ENCODE measurements at regions not wholly inside any gene's neighbourhood (a gene's known extent, or its start where the extent isn't known, plus 50 kb on each side); places are given as distances from the start of the nearest gene placed in this dataset.
"Not testable (repeated sequence)": the region's sequence is repeated elsewhere in the genome, so short reads cannot be mapped to it uniquely, and the experiment has no call there.

DNA sequence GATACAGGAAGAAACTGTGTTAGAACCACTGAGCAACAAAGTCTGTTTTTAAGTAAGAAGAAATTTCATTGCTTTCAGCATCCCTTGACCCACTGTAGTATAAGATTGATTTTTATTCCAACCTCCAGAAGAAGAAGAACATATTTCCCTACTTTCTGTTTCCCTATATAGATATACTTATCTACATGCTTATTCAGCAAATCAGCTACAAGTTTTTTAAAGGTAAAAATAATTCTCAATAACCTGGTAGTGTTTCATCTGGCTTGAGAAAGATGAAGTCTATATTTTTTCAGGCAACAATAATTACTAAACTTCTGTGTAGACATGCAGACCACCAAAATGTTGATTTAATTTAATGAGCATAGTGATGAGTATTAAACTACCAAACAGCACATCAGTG, 201.0 kb downstream of the OSTF1 start:
- DNase-seq, result no peak

DNA sequence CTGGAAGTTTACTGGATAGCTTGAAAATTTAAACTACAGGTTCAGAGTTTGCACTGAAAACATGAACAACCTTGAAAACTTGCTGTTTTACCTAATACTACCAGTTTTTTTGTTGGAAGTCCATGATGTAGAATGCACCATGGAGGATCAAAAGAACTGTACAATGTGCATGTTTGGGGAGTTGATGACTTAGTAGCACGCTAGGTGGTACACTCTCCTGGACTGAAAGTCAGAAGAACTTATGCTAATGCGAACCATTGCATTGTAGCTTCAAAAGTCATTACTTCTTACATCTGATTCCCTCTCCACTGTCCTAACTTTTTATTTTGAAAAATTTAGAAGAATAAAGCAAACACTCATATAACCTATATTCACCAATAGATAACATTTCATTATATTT, 211.0 kb downstream of the OSTF1 start:
- DNase-seq, result no peak

DNA sequence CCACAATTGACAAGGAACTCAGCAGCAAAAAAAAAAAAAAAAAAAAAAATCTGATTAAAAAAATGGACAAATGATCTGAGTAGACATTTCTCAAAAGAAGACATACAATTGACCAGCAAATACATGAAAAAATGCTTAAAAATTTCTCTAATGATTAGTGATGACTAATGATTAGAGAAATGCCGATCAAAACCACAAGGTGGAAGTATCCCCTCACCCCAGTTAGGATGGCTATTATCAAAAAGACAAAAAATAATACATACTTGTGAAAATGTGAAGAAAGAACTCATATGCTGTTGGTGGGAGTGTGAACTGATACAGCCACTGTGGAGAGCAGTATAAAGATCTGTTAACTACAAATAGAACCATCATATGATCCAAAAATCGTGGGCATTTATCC, 245.3 kb downstream of the OSTF1 start:
- DNase-seq, result no peak

DNA sequence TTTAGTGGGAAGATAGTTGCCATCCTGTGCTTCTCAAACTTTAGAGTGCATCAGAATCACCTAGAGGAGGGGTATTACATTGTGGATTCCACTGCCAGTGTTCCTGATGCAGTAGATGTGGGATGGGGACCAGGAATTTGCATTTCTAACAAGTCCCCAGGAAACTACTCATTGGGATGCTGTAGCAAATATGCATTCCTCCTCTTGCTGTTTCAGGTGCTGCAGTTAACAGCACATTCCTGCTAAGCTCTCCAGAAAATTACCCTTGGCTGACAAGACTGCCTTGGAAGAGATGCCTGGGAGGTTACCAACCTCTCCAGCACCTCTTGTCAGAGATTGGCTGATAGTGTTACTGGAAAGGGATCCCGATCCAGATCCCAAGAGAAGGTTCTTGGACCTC, 270.5 kb downstream of the OSTF1 start:
- no peak for DNase-seq

DNA sequence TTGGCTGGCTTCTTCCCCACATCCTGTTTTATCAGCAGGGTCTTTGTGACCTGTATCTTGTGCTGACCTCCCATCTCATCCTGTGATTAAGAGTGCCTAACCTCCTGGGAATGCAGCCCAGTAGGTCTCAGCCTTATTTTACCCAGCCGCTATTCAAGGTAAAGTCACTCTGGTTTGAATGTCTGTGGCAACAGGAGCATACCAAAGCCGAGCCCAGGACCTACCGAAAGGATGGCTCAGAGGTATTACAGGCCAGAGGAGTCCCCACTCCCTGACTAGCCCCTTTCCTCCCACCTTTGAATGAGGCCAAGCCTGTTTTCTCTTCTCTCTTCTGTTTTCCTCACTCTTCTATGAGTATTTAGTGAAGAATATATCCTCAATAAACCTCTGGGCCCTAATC, 271.3 kb downstream of the OSTF1 start:
- DNase-seq, result no peak

DNA sequence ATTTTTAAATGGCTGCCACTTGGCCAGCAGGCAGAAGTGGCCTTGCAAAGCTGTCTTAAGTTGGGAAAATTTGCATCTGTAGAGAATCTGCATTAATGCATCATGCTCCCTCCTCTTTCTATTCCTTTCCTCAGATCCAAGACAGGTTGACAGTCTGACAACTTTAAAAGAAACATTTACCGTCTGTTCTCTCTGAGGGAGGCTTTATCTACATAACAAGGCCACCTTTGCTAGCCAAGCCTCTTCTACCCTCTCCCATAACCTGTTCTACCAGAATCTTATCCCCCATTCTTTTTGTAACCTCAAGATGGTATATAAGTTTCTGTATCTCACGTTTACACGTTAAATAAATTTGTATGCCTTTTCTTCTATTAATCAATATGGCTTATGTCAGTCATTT, 271.9 kb downstream of the OSTF1 start:
- DNase-seq, result no peak

DNA sequence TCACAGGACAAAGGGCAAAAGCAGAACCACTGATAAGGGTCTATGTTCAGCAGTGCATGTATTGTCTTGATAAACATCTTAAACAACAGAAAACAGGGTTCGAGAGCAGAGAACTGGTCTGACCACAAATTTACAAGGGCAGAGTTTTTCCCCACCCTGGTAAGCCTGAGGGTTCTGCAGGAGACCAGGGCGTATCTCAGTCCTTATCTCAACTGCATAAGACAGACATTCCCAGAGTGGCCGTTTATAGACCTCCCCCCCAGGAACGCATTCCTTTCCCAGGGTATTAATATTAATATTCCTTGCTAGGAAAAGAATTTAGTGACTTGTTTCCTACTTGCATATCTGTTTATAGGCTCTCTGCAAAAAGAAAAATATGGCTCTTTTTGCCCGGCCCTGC, 274.1 kb downstream of the OSTF1 start:
- DNase-seq, result not testable (repeated sequence)

DNA sequence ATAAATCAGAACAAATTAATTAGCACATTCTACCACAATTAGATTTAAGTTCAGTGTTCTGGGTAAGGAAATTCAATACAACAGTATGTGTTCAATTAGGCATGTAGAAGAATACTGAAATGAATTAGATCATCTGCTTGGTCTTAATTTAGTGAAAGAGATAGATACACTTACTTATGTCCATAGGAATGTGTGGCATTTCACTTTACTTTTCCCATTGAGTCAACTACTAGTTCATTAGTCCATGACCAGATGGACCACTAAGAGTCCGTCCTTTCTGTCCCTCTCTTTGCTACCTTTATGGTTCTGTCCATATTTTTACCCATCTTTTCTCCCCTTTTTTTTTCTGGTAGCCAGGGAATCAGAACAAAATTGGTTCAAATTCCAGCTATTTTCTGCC, 276.9 kb downstream of the OSTF1 start:
- no peak for DNase-seq

DNA sequence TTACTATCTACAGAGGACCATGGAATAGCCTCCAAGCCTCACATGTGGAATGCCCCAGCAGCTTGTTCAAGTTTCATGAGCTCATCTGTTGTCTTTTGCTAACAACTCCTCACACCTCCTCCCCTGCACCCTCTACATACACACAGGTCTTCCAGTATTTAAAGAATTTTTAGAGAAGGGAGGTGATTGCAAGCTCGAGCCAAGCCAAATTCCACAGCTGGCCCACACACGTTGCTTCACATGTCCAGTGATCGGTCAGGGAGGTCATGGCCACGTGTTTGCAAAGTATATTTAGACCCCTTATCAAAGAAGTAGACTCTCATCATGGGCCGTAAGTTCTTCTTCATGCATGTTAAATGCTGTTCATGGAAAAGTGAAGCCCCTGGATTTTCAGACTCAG, 281.7 kb downstream of the OSTF1 start:
- DNase-seq, result no peak

DNA sequence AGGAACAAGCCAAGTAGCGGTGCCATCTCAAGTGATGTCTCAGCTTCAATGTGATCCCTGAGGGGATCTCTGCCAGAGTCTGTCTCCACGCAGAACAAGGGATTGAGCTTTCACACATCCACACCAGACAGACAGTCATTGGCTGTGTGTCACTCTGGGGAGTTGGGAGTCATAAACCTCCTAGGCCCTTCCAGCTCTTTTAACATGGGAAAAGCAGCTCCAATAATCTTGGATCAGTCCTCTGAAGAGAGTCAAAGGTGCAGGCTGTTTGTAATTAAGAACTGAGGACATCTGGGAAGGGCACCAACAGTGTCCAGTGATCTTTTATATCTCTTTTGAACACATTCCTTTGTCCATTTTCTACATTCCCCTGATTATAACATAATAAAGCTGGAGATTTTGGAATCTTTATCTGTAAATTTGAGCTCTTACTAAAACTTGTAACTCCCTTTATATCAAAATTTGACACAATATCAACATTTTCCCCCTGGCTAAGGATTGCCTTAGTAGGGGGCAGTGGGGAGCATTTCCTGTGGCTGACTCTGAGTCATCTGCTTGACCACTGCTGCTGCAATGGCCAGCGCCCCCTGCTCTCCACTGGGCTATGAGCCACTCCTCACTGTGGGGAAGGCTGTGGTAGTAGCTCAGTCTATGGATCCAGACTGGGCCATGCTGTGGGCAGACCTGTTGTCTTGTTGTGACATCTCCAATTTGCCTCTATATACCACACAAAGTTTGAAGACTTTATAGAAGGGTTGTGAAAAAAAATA, 284.4 kb downstream of the OSTF1 start:
- DNase-seq, result no peak

DNA sequence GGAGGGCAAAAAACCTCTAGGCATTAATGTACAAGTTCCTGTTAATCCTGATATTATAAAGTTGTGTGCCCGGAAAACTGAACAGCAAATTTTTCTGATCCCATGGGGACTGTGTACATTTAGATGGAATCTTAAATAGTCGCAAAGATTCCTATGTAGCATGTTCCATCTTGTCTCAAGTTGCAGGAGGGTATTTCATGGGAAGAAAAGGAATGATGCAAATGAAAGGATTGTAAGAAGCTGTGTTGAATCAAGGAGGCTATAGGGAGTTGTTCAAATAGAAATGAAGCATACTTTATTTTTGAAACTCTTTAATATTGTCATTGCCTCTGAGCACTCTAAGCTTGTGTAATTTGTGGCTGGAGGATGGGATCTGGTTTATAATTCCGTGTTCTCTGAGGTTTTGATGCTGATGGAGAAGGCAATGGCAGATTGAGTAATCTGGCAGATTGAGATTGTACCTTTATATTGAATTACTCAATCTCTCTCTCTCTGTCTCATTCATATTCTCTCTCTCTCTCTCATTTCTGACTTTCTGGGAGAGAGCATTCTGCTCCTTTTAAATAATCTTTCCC, 288.5 kb downstream of the OSTF1 start:
- DNase-seq, result no peak

DNA sequence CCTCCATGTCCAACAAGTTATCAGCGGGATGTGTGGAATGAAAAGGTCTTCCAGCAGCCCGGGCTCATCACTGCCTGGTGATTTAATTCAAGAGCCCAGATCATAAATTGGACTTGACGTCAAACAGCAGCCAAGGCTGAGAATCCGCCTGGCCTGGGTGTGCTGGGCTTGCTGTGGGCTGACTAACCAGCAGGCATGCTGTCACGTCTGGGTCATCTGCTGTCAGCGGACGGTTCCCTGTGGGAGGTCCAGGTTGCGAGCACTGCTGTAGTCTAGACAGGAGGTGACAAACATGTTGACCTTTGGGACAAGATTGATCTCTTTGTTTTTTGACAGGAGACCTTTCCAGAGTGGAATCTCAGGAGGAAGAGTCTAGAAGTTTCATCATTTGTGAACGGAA, 289.7 kb downstream of the OSTF1 start:
- no peak for DNase-seq

DNA sequence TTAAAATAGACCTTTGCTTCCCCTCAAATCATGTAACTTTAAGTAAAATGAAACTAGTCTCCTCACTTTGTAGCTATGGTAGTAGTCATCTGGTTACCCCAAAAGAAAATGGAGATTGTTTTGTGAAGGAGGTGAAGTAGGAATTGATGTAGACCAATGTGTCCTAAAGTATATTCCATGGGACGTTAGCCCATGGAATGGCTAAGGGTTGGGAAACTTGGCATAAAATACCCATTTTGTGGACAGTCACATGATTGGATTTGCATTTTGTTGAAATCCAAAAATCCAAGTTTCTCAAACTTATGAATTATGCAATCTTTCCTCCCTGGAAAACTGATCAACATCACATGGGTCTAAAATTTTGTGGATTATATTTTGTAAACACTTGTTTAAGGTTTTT, 290.6 kb downstream of the OSTF1 start:
- DNase-seq, result no peak

DNA sequence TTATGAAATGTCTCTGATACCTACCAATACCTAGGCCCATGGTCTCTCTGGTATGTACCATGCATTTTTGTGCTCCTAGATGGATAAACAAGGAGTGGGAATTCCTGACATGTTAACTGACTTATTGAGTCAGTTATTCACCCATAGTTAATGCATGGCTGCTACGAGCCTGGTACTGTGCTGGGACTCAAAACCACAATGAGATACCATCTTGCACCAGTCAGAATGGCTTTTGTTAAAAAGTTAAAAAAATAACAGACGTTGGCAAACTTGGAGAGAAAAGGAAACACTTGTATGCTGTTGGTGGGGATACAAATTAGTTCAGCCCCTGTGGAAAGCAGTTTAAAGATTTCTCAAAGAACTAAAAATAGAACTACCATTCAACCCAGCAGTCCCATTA, 293.8 kb downstream of the OSTF1 start:
- no peak for DNase-seq

DNA sequence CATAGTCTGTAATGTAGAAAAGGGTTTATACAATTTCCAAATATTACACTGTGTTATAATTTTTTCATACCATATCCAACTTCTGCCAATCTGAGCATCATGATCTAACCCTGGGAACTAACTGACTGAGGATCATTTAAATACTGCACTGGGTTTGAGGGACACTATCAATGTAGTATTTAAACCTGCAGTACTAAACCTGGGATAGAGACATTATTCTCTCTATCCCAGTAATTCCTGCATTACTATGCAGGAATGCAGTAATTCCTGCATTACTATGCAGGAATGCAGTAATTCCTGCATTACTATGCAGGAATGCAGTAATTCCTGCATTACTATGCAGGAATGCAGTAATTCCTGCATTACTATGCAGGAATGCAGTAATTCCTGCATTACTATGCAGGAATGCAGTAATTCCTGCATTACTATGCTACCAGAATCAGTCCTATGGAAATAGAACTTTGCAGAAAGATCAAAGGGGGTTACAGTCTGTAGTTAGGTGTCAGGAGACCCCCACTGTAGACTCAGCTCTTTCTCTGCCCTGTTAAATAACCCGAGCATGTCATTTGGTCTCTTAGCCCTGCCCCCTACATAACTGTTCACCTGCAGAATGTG, 295.2 kb downstream of the OSTF1 start:
- not testable (repeated sequence) for DNase-seq

DNA sequence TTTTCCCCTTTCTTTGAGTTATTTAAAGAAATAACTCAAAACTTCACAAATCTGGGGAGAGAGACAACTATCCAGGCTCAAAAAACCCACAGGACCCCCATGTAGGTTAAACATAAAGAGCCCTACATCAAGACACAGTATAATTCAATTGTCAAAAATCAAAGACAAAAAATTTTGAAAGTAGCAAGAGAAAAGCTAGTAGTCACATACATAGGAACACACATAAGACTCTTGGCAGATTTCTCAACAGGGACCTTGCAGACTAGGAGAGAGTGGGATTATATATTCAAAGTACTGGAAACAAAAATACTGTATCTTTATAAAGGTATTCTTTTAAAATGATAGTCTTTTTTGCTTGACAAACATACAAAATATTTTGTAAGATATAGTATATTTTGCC, 296.9 kb downstream of the OSTF1 start:
- no peak for DNase-seq

DNA sequence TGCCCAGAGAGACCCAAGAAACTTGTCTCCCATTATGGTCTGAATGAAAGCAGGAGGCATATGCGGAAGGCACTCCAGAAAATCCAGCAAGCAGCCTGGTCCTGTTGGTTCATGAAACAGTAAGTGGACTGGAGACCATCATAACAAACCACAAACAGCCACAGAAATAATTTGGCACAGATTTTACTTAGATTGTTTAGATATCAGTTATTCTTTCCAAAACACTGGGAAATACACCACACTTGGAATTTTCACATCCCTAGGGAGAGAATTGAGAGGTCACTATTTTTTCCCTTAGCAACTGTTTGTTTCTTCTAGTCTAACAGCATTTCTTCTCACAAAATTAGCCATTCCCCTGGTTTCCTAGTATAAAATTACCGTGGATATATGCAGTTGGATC, 300.8 kb downstream of the OSTF1 start:
- DNase-seq, result no peak

DNA sequence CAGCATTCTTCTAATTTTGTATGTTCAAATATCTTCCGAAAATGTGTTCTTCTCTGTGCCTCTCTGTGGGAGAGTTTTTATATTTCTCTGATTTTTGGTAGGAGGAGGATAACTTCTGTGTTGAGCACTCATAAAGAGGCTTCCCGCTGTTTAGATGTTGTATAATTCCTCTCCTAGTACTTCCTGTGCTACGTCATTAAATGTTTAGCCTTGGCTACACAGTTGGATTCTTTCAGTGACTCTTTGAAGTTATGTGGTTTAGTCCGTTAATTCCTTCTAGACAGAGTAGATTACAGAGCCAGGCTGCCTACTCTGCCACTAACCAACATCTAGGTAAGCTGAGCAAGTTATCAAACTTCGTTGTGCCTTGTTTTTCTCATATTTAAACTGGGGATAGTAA, 302.6 kb downstream of the OSTF1 start:
- no peak for DNase-seq

DNA sequence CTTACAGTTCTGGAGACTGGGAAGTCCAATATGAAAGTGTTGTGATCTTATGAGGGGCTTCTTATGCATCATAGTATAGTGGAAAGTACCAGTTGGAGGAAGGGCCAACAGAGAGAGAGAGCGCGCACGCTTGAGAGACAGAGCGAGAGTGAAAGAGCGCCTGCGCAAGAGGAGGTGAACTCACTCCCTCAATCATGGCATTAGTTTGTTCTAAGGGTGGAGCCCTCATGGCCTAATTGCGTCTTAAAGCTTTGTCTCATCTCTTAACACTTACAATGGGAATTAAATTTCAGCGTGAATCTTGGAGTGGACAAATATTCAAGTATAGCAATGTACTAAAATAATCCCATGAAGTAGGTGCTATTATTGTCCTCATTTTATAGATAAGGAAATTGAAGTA, 303.2 kb downstream of the OSTF1 start:
- DNase-seq, result no peak

DNA sequence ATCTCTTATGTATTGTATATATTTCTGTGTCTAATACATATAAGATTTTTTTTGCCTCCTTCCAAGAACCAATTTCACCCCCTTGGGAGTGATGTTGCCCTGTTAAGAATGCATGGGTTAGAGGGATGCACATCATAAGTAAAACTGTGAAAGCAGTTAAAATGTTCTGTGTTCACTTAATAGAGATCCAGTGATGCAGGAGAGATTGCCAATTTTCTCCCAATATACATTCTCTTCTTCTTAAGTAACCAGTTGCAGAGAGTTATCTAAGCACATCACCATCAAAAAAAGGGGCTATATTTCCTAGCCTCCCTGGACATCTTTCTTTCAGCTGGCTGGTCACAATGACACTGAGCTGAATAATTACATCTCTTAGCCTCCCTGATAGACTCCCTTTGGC, 307.0 kb downstream of the OSTF1 start:
- no peak for DNase-seq

DNA sequence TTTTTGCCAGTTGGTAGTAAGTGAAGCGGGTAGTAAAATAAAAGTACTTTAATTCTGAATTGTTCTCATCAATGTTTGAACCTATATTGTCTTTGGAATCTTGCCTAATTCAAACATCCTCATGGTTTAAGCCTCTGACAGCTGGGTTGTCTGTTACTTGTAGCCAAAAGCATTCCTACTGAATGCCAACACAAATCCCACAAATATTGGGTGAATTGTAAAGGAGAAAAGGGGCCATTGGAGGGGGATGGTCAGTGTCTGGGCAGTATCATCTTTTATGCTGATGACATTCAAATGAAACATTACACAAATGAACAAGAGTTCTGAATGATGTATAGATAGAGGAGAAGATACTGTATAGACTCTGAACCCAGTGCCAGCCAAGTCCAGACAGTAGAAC, 309.5 kb downstream of the OSTF1 start:
- DNase-seq, result no peak

DNA sequence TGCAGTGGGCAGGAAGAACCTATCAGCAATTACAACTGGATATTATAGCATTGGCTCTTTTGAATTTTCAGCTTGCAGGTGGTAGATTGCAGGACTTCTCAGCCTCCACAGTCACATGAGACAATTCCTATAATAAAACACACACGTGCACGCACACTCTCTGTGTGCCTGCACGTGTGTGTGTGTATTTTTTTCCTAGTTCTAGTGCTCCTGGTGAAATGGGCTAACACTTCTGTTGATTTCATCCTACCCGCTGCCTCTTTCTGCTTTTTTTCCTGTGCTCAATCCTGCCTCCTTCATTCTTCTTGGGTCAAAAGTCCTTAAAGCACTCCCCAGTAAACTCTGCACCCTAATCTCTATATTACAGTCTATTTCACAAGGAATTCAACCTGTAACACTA, 320.1 kb downstream of the OSTF1 start:
- no peak for DNase-seq

DNA sequence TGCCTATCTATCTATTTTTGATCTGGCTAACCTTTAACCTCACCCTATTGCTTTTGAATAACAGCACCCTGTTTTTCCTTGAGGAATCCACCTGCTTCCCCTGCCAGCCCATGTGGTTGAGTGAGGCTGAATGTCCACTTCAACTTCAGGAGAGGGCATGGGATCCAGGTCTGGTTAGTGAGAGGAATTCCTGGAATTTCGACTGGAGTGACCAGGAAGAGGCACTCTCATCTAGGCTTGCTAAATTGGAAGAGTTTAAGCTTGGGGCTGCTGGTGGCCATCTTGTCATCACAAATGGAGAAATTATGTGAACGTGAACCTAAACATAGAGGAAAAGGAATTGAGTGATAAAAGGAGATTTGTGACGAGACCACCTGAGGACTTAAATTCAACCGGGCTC, 322.1 kb downstream of the OSTF1 start:
- DNase-seq, result no peak

DNA sequence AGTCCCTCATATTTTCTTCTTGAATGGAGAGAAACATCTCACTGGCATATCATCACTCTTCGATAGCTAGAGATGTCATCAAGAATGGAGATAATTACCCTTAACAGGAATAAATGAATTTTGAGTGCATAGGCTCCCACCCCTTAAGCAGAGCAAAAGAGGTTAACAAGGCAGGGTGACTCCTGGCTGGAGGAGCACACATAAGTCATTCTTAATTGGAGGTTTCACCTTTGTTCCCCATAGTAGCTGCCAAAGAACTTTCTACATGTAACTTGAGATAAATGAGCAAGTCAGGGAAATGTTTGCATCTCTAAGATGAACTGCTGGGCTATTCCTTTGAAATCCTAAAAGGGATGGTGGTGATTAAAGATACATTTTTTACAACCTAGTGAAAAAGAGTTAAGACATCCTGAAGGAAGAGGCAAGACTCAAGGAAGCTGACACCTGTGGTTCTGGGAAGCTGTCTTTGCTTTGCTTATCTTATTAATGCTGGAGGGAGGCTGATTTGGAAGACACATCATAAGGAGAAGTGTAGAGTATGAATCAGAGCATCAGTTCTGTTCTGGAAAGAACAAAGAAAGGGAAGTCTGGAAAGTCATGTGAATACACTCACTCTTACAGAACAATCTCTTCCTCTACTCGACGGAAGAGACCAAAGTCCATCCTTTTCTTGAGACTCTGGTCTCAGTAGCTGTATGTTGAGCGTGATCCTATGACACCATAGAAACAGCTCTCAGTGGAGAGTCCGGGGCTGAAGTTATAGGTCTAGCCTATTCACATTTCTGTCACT, 326.3 kb downstream of the OSTF1 start:
- DNase-seq, result no peak
